GM21528 (cell line): ENCODE measurements at regions not wholly inside any gene's neighbourhood (a gene's known extent, or its start where the extent isn't known, plus 50 kb on each side); places are given as distances from the start of the nearest gene placed in this dataset.
"Not testable (repeated sequence)": the region's sequence is repeated elsewhere in the genome, so short reads cannot be mapped to it uniquely, and the experiment has no call there.

Experiments used
- ATAC-seq: cut with Tn5 transposase; IDR thresholded peaks from one replicate; pipeline ENCODE4 v1.9.1; 2021; ENCODE audit warnings: mild to moderate bottlenecking, moderate library complexity; ENCODE audit not compliant: unreplicated experiment, low FRiP score

- ATAC-seq = no peak
Measured at GRCh38 chr3:55162031-55162795, 234.4 kb upstream of the LRTM1 start.

DNA sequence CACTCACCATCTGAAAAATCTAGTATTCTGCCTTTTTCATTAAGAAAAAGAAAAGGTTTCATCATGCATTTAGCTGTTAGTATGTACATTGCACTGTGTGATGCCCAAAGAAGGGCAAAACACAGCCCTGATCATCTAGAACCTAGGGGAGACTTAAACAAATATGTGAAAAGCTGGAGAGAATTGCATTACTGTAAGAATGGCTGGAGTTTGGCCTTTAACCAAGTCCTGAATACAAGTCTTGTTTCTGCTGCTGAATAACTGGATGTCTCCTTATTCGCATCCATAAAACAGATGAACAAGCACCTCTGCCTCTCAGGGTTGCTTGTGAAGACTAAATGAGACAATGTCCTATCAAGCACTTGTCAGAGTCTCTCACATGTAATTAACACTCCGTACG is 233.4 kb upstream of the LRTM1 start:
- no peak for ATAC-seq

DNA sequence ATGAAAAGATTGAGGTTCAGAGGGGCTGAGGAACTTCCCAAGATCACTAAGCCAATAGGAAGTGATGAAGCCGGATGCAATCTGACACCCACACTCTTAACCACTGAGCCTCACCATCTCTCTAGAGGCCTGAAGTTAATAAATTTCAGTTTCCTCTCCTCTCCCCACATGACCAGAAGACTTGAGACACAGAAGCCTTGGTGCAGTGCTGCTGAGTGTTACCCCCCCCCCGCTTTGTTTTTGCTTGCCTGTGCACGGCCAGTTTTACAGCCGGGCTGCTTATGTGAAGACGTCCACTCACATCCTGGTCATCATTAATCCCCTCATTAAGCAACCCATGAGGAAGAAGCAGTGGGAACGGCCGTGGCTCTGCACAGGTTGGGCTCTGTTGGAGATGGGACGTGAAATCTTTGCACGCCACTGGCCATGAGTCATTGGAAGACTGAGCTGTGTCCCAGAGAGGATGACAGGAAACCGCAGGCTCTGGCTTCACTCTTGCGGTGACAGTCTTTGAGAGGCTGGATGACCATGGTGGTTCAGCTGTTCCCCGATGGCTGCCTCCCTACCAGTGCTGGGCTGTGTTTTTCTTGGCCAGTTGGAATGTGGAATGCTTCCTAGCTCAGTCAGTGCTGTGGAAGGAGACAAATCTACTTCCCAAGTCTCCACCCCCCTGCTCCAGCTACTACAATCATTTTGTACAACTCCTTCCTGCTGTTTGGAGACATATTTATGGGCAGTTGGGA is 232.6 kb upstream of the LRTM1 start:
- ATAC-seq = peak; percentile 58

DNA sequence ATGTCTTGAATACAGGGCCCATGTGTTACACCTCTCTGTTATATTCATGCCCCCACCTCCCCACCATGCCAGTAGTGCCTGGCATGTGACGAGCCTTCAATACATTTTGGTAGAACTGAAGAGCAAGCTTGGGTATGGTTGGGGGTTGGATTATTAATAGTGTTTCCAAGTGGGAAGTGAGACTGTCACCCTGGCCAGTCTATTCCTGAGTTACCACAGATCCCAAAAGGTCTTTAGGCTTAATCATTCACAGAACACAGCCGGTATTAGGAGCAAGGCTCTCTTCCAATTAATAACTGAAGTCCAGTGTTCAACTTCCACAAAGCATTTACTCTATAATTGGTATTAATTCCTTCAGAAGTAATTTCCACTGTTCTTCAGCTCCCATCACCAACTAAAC is 231.9 kb upstream of the LRTM1 start:
- ATAC-seq = no peak

DNA sequence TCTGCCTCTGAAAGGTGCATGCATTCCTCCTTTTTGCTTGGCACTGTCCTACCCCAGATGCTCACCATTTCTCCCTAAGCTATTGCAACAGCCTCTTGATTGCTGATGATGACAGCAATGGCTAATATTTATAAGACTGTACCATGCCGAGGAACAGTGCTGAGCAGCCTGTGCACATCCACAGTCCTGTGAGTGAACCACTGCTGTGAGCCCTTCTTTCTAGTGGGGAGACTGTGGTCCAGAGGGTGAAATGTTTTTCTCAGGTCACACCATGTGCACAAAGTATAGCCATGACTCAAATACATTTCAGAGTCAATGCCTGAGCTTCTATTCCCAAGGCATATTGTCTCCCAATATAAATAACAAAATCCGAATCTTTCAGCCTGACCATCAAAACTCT is 231.2 kb upstream of the LRTM1 start:
- ATAC-seq = no peak

GRCh38 chr3:55158345-55158744 is 230.5 kb upstream of the LRTM1 start:
- no peak for ATAC-seq

DNA sequence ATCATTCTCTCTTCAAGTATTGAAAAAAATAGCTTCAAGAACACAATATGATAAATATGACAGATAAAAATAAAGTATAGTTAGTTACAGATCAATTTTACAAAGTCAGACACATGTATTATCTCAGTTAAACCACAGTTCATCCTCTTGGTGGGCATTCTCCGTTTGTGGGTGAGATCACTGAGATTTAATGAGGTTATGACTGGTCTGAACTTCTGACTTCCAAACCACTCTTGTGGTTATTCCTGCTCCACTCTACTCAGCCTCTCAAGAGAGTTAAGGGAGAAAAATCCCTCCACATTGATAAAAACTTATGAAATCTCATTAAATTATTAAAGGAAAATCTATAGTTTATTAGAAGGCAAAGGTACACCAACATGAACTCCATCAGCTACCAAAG is 229.9 kb upstream of the LRTM1 start:
- no peak for ATAC-seq

- no peak for ATAC-seq
Measured at GRCh38 chr3:55156851-55157650, 229.2 kb upstream of the LRTM1 start.

DNA sequence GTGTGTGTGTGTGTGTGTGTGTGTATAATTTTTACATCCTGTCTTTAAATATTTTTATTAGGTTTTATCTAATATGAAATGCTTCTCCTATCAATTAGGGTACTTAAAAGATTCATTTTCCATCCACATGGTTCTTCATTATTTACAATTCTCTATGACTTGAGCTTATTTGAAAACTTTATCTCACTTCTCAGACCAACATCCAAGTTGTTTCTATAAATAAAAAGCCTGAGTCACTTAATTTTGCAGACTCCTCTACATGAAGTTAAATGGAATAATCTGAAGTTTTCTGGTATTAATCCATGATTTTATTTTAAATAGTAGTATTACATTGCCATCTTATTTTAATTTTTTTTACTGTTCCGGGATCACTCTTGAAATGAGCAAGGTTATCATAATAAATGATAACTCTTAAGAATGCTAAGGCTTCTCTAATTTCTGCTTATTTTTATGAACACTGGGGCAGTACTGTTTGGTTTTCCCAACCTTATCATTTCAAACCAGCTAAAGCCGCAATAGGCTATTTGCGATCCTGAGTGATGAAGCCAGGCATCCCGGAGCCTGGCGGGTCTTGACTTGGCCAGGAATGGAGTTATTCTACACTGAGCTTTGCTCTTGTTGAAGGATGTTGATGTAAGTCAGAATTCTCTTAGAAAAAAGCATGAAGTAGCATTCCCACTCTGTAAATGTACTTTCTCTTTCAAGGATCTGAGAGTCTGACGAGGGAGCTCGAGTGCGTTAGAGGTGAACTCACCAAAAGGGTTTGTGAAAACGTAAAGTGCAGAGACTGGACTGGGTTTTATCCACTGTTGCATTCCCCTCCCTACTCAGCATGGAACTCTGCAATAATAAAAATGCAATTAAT is 220.2 kb upstream of the LRTM1 start:
- ATAC-seq = no peak

DNA sequence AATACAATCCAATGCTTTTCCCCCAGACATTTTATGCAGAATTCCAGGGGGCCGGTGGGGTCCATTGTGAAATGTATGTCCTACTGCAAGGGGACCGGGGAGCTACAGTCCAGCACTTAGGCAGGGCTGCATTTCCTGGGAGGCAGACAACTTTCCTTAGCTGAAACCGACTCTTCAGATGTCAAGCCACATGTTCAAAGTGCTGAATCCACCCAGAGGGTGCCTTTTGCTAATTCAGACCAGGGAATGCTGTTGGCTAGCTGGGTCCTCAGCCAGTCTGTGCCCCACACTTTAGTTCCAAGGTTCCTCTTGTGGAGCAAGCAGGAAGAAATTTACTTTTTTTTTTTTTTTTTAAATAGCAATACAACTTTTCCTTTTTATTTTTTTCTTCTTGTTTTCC is 219.5 kb upstream of the LRTM1 start:
- no peak for ATAC-seq

DNA sequence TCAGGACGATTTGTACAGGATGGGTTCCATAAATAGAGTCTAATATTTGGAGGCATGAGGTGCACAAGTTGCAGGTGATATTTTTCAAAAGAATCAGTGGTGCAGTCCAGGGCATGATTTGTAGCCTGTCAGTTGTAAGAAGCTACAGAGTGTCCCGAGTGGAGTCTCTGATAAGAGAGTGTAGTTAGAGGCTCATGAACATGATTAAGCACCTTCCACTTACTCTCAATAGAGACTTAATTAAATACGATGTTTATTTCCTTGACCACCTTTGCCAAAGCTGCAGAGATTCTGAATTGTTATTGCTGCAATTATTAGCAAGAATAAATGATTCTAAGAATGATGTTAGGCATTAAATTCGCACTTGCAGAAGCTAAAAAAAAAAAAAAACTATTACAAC is 218.4 kb upstream of the LRTM1 start:
- no peak for ATAC-seq

DNA sequence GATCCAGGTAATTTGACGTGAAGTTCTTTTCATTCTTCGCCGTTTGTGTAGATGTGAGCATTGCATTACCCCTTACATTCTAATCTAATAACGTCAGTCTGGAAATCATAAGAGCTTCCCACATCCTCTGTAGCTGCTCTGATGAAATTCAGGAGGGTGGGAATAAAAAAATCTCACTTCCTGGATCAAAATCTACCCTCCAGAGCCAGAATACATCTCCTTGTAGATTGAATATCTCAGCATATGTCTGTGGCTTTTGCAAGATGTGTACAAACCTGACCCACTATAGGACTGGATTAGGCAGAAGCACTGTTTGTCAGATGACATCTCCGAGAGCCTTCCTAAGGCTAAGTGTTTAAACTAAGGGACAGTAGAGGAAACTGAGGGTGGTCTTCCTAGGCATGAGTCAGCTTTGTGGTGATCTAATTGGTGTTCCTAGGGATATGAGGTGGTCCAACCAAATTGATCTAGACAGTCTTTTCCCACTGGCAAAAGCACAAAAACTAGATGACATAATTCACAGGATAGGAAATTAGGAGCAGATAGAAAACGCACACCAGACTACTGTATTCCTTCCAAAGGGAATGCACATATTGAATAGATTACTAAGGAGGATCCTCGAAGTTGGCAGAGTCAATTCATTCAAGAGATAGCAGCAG is 216.3 kb upstream of the LRTM1 start:
- ATAC-seq = no peak

- no peak for ATAC-seq
Measured at GRCh38 chr3:55143336-55143735, 215.5 kb upstream of the LRTM1 start.

GRCh38 chr3:55136291-55136690 is 208.4 kb upstream of the LRTM1 start:
- ATAC-seq = not testable (repeated sequence)

- no peak for ATAC-seq
Measured at GRCh38 chr3:55128225-55128823, 200.5 kb upstream of the LRTM1 start.

- no peak for ATAC-seq
Measured at GRCh38 chr3:55127565-55127964, 199.7 kb upstream of the LRTM1 start.

DNA sequence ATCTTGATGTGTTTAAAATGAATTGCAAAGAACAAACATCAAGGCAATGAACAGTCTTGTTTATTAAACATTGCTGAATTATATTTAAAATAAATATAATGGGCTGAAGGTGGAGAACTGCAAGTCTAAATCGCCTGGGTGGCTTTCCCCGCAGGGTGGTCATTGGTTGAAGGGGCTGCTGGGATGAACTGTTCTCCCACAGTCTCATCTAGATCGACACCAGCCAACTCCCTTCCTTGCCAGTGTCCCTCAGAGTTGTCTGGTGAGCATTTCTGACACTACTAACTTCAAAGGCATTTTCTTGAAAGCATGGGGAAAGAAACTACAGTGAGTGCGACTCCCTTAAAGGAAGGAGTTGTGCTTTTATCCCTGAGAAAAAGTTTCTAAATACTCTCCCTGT is 196.5 kb upstream of the LRTM1 start:
- ATAC-seq = no peak
